ENCODE measurements at regions not wholly inside any gene's neighbourhood (a gene's known extent, or its start where the extent isn't known, plus 50 kb on each side); places are given as distances from the start of the nearest gene placed in this dataset.

GRCh38 chr16:54446639-54447038 lies 160.1 kb upstream of the IRX3 start:
- Mint-ChIP-seq H3K4me3 (no peak overlapping the region), H3K9me3 (no peaks in the 10 kb centered on the region), H3K36me3 (ENCODE audit: low read depth) (no peaks in the 10 kb centered on the region), H3K27ac (no peak overlapping the region), H3K4me1 (ENCODE audit: low read depth) (no peaks in the 10 kb centered on the region), H3K27me3 (peaks cover 26% of the 10 kb centered on the region)
- no peak for TF ChIP-seq CTCF (IDR thresholded peaks at IDR 0.05)
- Histone ChIP-seq H3K4me1 (ENCODE audit: insufficient read depth, low read length) (no peaks in the 10 kb centered on the region), H3K36me3 (ENCODE audit: insufficient read depth, low read length) (no peaks in the 10 kb centered on the region), H3K4me3 (ENCODE audit: low read length) (no peak overlapping the region), H3K27ac (ENCODE audit: low read depth in 1 of 2, low read length in 2 of 2) (no peak overlapping the region), H3K27me3 (ENCODE audit: control insufficient read depth in 1 of 2, insufficient read depth in 2 of 2, low read length in 2 of 2) (peaks cover 0 to 5% of the 10 kb centered on the region in 2 experiments), H3K9me3 (ENCODE audit: control insufficient read depth in 1 of 2, insufficient read depth in 1 of 2, low read length in 2 of 2) (peaks cover 0 to 4% of the 10 kb centered on the region in 2 experiments)
- ChIA-PET POLR2A (no interaction called here), CTCF (no interaction called here)
- no peak for DNase-seq
- intact Hi-C loops (cut with DNase I, micrococcal nuclease), result no loop called here
- no peak for ATAC-seq (ENCODE audit: poor library complexity)

GRCh38 chr16:54444851-54445458 lies 158.4 kb upstream of the IRX3 start:
- H3K27me3 Mint-ChIP-seq, result peaks cover 13% of the 10 kb centered on the region
- ChIA-PET POLR2A (no interaction called here), CTCF (no interaction called here)
- no peak overlapping the region for H3K4me3 Mint-ChIP-seq
- ATAC-seq (ENCODE audit: poor library complexity), result no peak
- Histone ChIP-seq H3K4me3 (ENCODE audit: low read length) (no peak overlapping the region), H3K4me1 (ENCODE audit: insufficient read depth, low read length) (no peaks in the 10 kb centered on the region), H3K27me3 (ENCODE audit: control insufficient read depth in 1 of 2, insufficient read depth in 2 of 2, low read length in 2 of 2) (peaks cover 0 to 5% of the 10 kb centered on the region in 2 experiments), H3K36me3 (ENCODE audit: insufficient read depth, low read length) (no peaks in the 10 kb centered on the region), H3K9me3 (ENCODE audit: control insufficient read depth in 1 of 2, insufficient read depth in 1 of 2, low read length in 2 of 2) (peaks cover 0 to 4% of the 10 kb centered on the region in 2 experiments), H3K27ac (ENCODE audit: low read depth in 1 of 2, low read length in 2 of 2) (no peak overlapping the region)
- H3K27ac Mint-ChIP-seq, result no peak overlapping the region
- no peak for DNase-seq
- no peaks in the 10 kb centered on the region for H3K4me1 Mint-ChIP-seq (ENCODE audit: low read depth)
- H3K36me3 Mint-ChIP-seq (ENCODE audit: low read depth), result no peaks in the 10 kb centered on the region
- intact Hi-C loops (cut with DNase I, micrococcal nuclease), result no loop called here
- no peak for TF ChIP-seq CTCF (IDR thresholded peaks at IDR 0.05)
- H3K9me3 Mint-ChIP-seq, result no peaks in the 10 kb centered on the region

- intact Hi-C loops (cut with DNase I, micrococcal nuclease), result no loop called here
- POLR2A ChIA-PET, result no interaction called here
- no peaks in the 10 kb centered on the region for H3K36me3 ChIP-seq (ENCODE audit: insufficient read depth, low read length)
- no peaks in the 10 kb centered on the region for H3K9me3 Mint-ChIP-seq
- H3K4me1 ChIP-seq (ENCODE audit: insufficient read depth, low read length), result no peaks in the 10 kb centered on the region
- peaks cover 4% of the 10 kb centered on the region for H3K27me3 Mint-ChIP-seq
- peaks cover 0 to 5% of the 10 kb centered on the region in 2 experiments for H3K27me3 ChIP-seq (ENCODE audit: control insufficient read depth in 1 of 2, insufficient read depth in 2 of 2, low read length in 2 of 2)
- H3K4me3 Mint-ChIP-seq, result no peak overlapping the region
- ATAC-seq (ENCODE audit: poor library complexity) (no peak), DNase-seq (no peak)
- CTCF ChIA-PET, result no interaction called here
- H3K27ac Mint-ChIP-seq, result no peak overlapping the region
- H3K27ac ChIP-seq (ENCODE audit: low read depth in 1 of 2, low read length in 2 of 2), result no peak overlapping the region
- H3K36me3 Mint-ChIP-seq (ENCODE audit: low read depth), result no peaks in the 10 kb centered on the region
- H3K9me3 ChIP-seq (ENCODE audit: control insufficient read depth in 1 of 2, insufficient read depth in 1 of 2, low read length in 2 of 2), result no peaks in the 10 kb centered on the region
- no peak overlapping the region for H3K4me3 ChIP-seq (ENCODE audit: low read length)
- TF ChIP-seq CTCF (IDR thresholded peaks at IDR 0.05), result no peak
- H3K4me1 Mint-ChIP-seq (ENCODE audit: low read depth), result no peaks in the 10 kb centered on the region
Observed at GRCh38 chr16:54443839-54444238, 157.3 kb upstream of the IRX3 start.

All from CD4-positive, alpha-beta T cell (primary cell).